H1 (cell line): ENCODE measurements at regions not wholly inside any gene's neighbourhood (a gene's known extent, or its start where the extent isn't known, plus 50 kb on each side); places are given as distances from the start of the nearest gene placed in this dataset.

Experiments
- BCL11A ChIP-seq, 2 experiments: IDR thresholded peaks; one replicate each; pipeline ENCODE4 v1.6.1; 2011; ENCODE audit warnings: low read depth in 2 of 2, low read length in 2 of 2, mild to moderate bottlenecking in 2 of 2
- CHD1 ChIP-seq: IDR thresholded peaks from 2 replicates; pipeline ENCODE4 v1.6.1; 2012; ENCODE audit warnings: low read depth, low read length, improper control_type of control experiment
- EP300 ChIP-seq, 2 experiments: IDR thresholded peaks; 1 replicate in 1 of 2; 2 replicates in 1 of 2; pipeline ENCODE4 v1.6.1; 2011 to 2012; ENCODE audit warnings: low read depth in 2 of 2, low read length in 2 of 2, mild to moderate bottlenecking in 2 of 2, borderline replicate concordance in 1 of 2, inconsistent platforms in 1 of 2, moderate library complexity in 1 of 2
- EZH2 ChIP-seq: fragments of 200-600 bp; sonication (generic); IDR thresholded peaks from 2 replicates; pipeline ENCODE4 v1.7.1; 2012; ENCODE audit warnings: low read depth, mild to moderate bottlenecking, moderate library complexity, low read length, inconsistent platforms; ENCODE audit not compliant: severe bottlenecking
- JUN ChIP-seq: IDR thresholded peaks from 2 replicates; pipeline ENCODE4 v1.6.1; 2011; ENCODE audit warnings: low read depth, mild to moderate bottlenecking, improper control_type of control experiment, low read length
- PHF8 ChIP-seq: fragments of 200-600 bp; sonication (generic); conservative IDR thresholded peaks from 2 replicates; pipeline ENCODE4 v1.7.1; 2012; ENCODE audit warnings: low read depth, mild to moderate bottlenecking, inconsistent platforms, low read length, moderate library complexity
- POLR2A ChIP-seq, 2 experiments: IDR thresholded peaks; 1 replicate in 1 of 2; 2 replicates in 1 of 2; pipeline ENCODE4 v1.6.1; 2011; ENCODE audit warnings: low read depth in 2 of 2, low read length in 2 of 2, mild to moderate bottlenecking in 2 of 2; ENCODE audit errors: control extremely low read depth in 1 of 2
- RFX5 ChIP-seq: IDR thresholded peaks from 2 replicates; pipeline ENCODE4 v1.6.1; 2011; ENCODE audit warnings: low read depth, low read length, improper control_type of control experiment, borderline replicate concordance
- YY1 ChIP-seq: IDR thresholded peaks from 2 replicates; pipeline ENCODE4 v1.6.1; 2011; ENCODE audit warnings: low read depth, mild to moderate bottlenecking, low read length
- TF ChIP-seq, protein P1 (sequence below): IDR thresholded peaks from 2 replicates; pipeline ENCODE4 v1.6.1; 2011; ENCODE audit warnings: low read depth, mild to moderate bottlenecking, low read length; ENCODE audit not compliant: insufficient read depth
- TF ChIP-seq, protein P2 (sequence below): IDR thresholded peaks from 2 replicates; pipeline ENCODE4 v1.6.1; 2012; ENCODE audit warnings: low read length, inconsistent platforms
- TF ChIP-seq, protein P3 (sequence below), 3 experiments: IDR thresholded peaks; 1 replicate in 2 of 3; 2 replicates in 1 of 3; pipeline versions ENCODE4 v1.5.1 to v1.6.1; 2011; ENCODE audit warnings: low read length in 3 of 3, mild to moderate bottlenecking in 3 of 3, inconsistent platforms in 2 of 3, low read depth in 1 of 3, moderate library complexity in 1 of 3; ENCODE audit not compliant: insufficient read depth in 1 of 3; ENCODE audit errors: control extremely low read depth in 1 of 3

DNA sequence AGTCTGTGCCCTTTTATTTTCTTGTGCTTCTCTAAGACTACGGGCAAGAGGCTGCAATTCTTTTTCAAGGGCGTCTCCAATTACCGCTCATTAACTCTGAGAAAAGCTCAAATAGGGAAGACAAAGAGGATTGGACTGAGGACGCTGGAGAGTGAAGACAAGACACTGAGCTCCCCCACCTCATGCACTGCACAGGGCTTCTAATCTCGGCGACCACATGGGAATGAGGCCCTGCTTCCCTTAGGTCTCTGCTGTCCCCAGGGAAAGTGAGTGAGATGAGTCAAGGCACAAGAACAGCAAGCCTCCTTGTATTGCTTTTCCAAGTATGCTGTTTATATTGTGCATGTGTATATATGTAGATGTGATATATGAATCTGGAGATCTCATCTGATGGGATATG, 392.2 kb upstream of the CFAP20DC start:
- TF ChIP-seq JUN (no peak), EP300 (IDR thresholded peaks at IDR 0.05; ENCODE audit: borderline replicate concordance in 1 of 2, low read depth in 2 of 2, low read length in 2 of 2) (no peak), POLR2A (IDR thresholded peaks at IDR 0.05; ENCODE audit: control extremely low read depth in 1 of 2, low read depth in 2 of 2, low read length in 2 of 2) (no peak), BCL11A (IDR thresholded peaks at IDR 0.05; ENCODE audit: low read depth in 2 of 2, low read length in 2 of 2) (no peak), EZH2 (no peak), YY1 (no peak), PHF8 (no peak), RFX5 (no peak), CHD1 (no peak)
- TF ChIP-seq, protein P1, sequence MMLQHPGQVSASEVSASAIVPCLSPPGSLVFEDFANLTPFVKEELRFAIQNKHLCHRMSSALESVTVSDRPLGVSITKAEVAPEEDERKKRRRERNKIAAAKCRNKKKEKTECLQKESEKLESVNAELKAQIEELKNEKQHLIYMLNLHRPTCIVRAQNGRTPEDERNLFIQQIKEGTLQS, result no peak
- TF ChIP-seq, protein P2, sequence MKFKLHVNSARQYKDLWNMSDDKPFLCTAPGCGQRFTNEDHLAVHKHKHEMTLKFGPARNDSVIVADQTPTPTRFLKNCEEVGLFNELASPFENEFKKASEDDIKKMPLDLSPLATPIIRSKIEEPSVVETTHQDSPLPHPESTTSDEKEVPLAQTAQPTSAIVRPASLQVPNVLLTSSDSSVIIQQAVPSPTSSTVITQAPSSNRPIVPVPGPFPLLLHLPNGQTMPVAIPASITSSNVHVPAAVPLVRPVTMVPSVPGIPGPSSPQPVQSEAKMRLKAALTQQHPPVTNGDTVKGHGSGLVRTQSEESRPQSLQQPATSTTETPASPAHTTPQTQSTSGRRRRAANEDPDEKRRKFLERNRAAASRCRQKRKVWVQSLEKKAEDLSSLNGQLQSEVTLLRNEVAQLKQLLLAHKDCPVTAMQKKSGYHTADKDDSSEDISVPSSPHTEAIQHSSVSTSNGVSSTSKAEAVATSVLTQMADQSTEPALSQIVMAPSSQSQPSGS, result no peak
- TF ChIP-seq, protein P3, sequence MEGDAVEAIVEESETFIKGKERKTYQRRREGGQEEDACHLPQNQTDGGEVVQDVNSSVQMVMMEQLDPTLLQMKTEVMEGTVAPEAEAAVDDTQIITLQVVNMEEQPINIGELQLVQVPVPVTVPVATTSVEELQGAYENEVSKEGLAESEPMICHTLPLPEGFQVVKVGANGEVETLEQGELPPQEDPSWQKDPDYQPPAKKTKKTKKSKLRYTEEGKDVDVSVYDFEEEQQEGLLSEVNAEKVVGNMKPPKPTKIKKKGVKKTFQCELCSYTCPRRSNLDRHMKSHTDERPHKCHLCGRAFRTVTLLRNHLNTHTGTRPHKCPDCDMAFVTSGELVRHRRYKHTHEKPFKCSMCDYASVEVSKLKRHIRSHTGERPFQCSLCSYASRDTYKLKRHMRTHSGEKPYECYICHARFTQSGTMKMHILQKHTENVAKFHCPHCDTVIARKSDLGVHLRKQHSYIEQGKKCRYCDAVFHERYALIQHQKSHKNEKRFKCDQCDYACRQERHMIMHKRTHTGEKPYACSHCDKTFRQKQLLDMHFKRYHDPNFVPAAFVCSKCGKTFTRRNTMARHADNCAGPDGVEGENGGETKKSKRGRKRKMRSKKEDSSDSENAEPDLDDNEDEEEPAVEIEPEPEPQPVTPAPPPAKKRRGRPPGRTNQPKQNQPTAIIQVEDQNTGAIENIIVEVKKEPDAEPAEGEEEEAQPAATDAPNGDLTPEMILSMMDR (IDR thresholded peaks at IDR 0.05; ENCODE audit: control extremely low read depth in 1 of 3, insufficient read depth in 1 of 3, low read depth in 1 of 3, low read length in 3 of 3), result no peak
